SK-MEL-5 (cell line): ENCODE measurements at regions not wholly inside any gene's neighbourhood (a gene's known extent, or its start where the extent isn't known, plus 50 kb on each side); places are given as distances from the start of the nearest gene placed in this dataset.

Experiments used
- DNase-seq: peaks from one replicate; pipeline ENCODE4 v3.0.0-alpha.2; 2016; ENCODE audit warnings: low read depth, low spot score
- in situ Hi-C: cut with HindIII; loops from 2 replicates; pipeline ENCODE4 v1.10.0; 2016; ENCODE audit warnings: low sequenced_read_pairs, high pct_unique_total_duplicates, low pct_unique_long_range_greater_than_20kb

DNA sequence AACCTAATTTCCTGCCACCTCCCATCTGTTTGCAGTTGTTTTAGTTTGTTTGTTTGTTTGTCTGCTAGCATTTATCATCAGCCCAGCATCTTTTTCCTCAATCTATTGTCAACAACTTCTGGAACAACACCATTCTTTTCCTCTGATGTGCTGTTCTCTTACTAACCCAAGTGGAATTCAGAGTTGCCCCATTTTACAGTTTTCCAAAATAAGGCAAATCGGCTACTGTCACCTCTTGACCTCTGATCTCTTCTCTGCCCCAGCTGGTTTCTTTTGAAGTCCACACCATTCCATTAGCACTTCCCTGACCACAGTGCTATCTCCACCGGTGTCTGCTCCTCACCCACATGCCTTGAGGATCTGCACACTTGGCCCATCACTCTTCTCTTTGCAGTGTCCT lies 102.4 kb downstream of the EFNB2 start:
- DNase-seq, result no peak
- in situ Hi-C loops, result no loop called here

DNA sequence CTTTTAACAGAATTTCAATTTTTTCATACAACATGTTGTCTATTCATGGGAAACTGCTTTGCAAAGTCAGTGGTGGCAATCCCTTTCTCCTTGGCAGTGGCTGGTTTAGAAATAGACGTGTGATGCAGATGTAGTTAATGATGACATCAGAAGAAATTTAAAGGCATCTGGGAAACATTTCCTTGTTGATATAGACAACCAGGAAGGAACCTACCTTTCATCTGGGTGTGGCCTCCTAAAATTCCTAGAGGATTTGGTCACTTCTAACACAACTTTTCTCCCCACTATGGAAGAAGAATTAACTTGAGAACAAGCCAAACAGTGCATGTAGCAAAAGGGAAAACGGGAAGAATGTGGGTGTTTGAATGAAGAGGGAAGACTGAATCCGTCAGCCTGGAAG lies 102.8 kb downstream of the EFNB2 start:
- DNase-seq, result no peak
- in situ Hi-C loops, result no loop called here

DNA sequence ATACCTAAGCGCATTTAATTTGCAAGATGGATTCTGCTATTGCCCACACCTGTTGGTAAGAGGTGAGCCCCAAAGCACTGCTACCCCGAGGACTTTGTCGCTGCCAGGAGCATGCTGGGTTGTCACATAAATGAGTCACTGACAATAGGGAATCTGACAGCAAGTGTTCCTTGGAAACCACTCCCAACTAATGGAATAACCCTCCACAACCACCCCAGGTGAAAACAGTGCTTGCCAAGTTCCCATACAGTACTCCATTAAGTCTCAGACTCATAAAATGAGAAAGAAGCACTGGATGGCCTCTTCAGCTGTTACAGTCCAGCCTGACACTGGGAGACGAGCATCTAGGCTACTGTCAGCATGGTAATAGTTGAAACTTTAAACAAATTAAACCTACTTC lies 108.6 kb downstream of the EFNB2 start:
- DNase-seq, result no peak
- in situ Hi-C loops, result no loop called here

DNA sequence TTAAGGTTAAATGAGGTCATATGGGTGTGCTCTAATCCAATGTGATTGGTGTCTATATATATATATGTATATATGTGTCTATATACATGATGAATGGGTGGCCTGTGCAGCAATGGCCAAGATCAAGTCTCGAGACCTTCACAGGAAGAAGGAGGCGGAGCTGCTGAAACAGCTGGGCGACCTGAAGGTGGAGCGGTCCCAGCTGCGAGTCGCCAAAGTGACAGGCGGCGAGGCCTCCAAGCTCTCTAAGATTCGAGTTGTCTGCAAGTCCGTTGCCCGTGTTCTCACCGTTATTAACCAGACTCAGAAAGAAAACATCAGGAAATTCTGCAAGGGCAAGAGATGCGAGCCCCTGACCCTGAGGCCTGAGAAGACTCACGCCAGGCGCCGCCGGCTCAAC lies 109.8 kb downstream of the EFNB2 start:
- no peak for DNase-seq
- in situ Hi-C loops, result no loop called here

DNA sequence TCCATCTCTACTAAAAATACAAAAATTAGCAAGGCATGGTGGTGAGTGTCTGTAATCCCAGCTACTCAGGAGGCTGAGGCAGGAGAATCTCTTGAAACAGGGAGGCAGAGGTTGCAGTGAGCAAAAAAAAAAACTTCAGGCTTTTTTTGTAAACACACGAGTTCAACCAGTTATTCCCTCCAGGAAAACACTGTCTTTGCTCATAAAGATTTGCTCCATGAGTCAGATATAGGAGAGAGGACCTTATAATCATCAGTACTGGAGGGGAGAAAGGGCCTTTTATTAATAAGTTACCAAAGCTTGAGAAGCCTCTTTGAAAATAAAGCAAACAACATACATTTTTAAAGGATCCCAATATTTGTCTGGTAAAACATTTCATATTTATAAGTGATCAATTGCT lies 110.7 kb downstream of the EFNB2 start:
- DNase-seq, result no peak
- in situ Hi-C loops, result no loop called here

DNA sequence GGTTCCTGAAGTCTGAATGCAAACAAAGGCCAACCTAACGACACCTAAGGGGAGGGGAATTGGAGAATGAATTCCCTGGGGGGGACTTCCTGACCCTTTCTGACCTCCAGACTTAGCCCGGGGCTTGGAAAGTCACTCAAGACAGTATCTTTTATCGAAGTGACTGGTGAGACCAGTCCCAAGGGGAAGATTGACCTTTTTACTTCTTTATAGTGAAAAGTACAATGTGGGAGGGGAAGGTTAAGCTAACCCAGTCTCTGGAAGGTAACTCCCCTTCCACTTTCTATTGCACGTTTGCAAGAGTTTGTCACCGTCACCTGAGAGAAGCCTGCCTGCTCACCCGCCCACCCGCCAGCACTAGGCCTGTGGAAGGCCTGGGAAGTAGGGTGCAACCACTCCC lies 111.9 kb downstream of the EFNB2 start:
- in situ Hi-C loops, result no loop called here
- no peak for DNase-seq

DNA sequence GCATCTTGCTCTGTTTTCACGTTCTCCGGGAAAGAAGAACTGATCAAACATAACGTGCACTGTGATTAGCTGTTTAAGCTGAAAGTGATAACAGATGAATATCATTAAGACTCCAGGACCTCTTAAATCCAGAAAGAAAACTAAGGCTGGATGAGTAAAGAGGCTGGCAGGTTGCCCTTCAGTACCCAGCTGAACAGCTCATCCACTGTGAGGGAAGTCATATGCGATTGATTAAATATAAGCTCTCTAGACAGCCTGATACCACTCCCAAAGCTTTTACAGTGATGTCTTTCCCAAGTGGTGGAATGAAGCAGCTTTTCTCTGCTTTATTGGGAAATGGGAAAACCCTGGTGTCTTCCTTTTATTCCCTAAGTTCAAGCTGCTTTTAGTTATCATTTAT lies 116.9 kb downstream of the EFNB2 start:
- DNase-seq, result no peak
- in situ Hi-C loops, result no loop called here

DNA sequence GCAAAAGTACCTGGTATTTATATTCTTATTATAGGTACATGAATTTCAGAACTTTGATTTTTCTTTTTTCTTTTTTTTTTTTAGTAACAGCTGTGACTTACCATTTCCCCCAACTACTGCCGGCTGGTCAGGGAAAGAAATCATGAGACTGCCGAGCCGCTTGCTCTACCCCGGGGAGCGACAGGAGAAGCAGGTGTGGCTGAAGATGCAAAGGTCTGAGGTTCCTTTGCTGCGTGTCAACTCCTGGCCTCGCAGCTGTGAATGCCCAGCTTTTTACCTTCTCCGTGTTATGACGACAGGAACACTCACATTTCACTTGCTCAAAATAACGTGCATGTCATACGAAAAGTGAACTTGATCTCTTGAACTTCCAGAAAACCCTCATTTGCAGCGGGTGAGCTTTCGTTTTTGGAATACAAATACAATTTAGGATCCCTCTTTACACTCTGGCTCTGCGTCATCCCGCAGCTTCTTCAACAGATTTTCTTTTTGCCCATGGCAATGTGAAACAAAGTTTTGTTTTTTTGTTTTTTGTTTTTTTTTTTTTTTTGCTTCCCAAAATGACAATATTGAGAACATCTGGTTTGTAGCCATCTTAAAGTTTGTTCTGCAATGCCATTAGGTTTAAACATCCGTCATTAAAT lies 117.9 kb downstream of the EFNB2 start:
- in situ Hi-C loops, result no loop called here
- no peak for DNase-seq

DNA sequence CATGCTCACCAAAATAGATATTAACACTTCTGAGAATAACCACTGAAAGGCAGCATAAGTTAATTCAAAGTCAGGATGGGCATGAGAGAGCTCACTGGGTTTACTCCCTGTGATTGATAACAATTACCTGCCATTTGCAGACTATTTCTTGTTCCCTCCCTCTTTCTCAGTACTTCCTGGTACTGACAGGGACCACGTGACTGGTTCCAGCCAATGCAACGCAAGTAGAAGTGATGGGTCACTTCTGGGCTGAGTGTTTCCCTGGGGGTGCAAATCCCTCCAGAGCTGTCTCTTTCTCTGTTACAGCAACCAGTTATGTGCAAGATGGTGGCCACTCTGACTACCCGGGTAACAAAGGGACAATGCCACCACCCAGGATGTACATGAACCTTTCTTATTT lies 118.8 kb downstream of the EFNB2 start:
- peak; percentile 20 for DNase-seq
- in situ Hi-C loops, result no loop called here

DNA sequence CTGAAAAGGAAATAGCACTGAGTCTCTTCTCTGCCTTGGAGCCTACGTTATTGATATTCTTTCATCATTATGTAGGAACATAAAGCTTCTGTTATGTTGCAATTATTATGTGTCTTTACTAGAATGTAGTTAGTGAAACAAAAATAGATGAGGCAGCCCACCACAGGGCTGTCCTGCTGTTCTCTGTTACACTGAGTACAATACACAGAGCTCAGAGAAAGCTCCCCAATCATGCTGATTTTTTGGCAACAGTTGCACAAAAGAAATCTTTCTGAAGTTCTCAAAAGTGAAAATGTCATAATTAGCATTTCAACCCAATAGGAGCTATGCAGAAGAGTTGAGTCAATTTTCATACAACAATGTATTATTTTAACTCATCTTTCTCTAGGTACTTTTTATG lies 119.5 kb downstream of the EFNB2 start:
- in situ Hi-C loops, result no loop called here
- DNase-seq, result peak; percentile 61

DNA sequence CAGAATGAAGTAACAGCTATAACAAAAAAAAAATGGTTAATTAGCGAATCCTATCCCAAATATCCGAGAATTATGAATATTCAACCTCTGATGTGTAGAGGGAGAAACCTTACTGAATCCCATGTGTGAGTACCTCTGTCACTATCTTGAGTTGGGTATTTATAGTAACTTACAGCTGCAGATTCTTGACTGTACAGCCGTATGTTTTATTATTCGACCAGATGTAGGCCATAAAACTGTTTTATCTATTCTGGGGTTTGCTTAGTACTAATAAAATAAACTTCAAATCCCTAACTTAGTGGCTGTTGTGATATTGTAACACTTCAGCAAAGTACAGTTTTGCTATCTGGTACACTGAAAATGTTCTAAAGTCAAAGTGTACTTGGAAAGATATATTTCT lies 120.0 kb downstream of the EFNB2 start:
- in situ Hi-C loops, result no loop called here
- no peak for DNase-seq

DNA sequence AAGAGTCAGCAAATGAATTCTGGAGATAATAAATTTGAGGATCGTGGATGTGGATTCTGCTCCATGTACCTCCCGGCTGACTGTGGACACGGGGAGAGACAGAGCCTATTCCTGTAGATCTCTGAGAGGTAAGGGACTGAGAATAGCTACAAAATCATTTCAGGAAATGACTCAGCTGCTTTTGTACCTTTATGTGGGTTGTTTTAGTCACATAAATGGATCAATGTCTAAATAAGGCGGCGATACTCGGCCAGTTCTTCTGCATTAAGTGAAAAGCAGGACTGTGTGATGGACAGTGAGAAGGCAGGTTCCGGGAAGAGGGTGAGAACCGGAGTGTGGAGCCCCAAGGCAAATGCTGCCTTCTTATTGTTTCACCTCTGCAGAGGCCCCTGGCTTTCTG lies 128.1 kb downstream of the EFNB2 start:
- no peak for DNase-seq
- in situ Hi-C loops, result no loop called here

DNA sequence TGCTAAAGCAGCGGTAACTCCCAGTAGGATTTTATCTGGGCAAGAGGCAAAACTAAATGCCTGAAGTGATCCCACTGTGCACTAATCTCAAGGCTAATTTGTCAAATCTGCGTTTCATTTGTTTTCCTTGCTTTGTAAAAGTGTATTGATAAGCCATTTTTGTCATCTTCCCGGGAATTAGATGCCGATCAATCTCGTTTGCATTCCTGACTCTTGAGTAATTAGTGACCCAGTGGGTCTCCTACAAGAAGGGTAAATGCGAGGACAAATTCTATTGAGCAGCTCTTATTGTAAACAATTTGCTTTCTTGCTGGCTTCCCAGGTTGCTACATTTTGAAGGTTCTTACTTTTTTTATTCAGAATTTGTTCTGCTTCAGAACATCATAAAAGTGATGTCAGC lies 129.7 kb downstream of the EFNB2 start:
- in situ Hi-C loops, result no loop called here
- DNase-seq, result no peak

DNA sequence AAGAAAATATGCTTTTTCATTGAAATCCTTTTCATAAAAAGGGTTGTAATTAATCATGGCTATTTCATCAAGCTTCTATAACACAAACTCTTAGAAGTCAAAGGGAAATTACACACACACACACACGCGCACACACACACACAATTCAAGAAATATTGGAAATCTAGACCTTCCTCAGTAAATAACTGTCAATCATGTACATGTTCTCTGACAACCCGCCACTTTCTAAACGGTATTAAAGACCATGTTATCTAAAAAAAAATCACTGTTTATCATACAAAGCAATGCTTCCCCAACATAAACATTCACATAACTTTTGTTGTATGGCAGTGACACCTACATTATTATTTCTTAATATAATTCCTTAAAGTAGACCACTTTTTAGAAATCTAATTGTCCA lies 132.2 kb downstream of the EFNB2 start:
- in situ Hi-C loops, result no loop called here
- DNase-seq, result no peak

DNA sequence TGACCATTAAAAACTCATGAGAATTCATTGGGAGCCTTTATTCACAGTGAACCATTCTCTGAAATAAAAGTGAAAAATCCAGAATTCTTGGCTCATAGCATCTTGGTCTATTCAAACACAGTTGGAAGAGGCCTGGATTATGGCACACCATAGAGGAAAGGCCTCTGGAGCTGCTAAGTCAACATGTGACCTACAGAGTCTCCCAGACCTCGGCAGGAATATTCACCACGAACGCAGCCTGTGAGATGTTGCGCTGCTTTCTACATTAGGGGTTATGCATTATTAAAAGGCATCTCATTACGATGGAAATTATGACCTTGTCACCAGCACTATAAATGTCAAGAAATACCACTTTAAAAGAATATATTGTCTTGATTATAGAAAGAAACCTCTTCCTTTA lies 132.6 kb downstream of the EFNB2 start:
- DNase-seq, result no peak
- in situ Hi-C loops, result no loop called here

DNA sequence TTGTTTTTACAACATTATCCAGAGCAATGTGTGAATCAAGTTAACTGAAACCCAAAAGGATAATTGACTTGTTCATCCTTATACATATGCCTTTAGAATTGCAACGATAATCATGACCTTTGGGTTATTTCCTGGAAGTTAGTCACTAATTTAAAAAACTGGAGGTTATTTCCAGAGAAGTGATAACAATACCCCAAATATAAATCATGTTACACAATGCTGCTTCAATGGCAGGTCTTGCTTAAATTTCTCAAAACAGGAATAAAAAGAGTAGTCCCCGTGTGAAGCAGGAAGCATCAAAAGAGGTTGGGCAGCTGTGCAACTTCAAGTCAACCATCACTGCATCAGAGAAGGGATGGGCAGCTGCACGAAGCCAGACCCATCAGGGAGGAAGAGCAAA lies 134.4 kb downstream of the EFNB2 start:
- in situ Hi-C loops, result no loop called here
- DNase-seq, result no peak

DNA sequence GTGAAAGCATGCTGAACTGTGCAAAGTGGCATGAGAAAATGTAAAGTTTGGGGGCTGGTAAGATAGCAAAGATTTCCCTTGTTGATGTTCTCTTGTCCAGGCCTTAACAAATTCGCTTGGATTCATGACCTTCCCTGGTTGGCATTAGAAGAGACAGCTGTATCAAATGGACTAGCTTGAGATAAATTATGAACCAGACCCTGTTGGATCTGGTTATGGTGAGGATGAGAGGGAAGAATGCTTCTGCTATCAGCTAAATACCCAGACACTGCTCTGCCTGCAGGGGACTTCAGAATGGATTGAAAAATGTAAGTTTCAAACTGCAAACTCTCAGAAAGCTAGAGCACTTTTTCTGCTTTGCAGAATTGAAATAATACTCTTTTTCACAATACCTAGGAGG lies 135.2 kb downstream of the EFNB2 start:
- DNase-seq, result no peak
- in situ Hi-C loops, result no loop called here

DNA sequence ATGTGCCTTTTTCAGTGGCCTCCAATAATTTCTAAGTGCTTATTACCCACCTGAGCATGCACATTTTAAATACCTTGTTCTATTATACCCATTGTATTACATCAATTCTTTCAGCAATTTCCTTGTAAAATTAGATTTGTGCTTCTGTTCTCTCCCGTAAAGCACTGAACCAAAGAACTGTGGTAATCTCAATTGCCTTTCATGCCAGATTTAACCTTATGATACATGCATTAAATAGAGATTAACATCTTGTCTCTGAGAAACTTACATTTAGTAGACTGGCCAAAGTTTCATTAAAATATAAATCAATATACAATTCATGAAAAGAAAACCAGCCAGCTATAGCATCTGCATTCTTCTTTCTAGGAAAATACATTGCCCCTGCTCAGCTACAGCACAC lies 137.2 kb downstream of the EFNB2 start:
- in situ Hi-C loops, result no loop called here
- DNase-seq, result no peak

DNA sequence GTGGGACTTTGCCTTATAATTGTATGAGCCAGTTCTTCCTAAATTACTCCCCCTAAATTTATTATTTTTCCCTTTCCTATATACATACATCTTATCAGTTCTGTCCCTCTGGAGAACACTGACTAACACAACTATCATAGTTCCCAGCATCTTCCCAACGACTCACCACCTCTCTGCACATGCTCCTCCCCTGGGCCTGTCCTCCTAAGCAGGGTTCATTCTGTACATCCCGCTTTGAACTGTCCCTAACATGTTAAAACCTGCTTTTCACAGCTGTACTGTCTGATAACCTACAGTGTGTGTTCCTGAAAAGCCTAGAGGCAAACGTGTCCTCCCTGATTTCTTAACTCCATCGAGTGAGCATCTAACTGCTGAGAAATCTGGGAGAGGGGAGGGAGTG lies 141.7 kb downstream of the EFNB2 start:
- no peak for DNase-seq
- in situ Hi-C loops, result no loop called here

DNA sequence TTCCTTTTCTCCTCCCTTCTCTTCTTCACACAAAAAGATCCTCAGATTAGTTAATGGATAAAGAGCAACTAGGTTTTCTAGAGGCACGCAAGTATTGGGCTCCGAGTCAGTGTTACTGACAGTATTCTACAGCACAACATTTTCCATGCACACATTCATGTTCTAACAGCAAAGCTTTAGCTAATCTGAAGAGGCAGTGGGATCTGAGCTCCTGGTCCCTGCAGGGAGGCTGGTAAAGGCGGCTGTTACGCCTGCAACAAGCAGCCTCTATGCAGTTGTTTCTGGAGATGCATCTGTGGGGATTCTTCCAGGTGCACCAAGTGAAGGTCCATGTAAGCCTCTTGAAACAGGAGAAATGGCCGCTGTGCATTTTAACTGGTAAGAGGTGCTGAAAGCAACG lies 143.8 kb downstream of the EFNB2 start:
- in situ Hi-C loops, result no loop called here
- no peak for DNase-seq
